H1 (cell line): ENCODE measurements at regions not wholly inside any gene's neighbourhood (a gene's known extent, or its start where the extent isn't known, plus 50 kb on each side); places are given as distances from the start of the nearest gene placed in this dataset.

Experiments
- CTCF ChIA-PET: fragments of 300-600 bp; sonication (Branson Sonifier 250); formaldehyde crosslinking; loops from one replicate; lab custom pipeline; 2021; ENCODE audit not compliant: partially characterized antibody; lab: Charles Lee
- POLR2A ChIA-PET: fragments of 300-600 bp; sonication (Branson Sonifier 250); formaldehyde crosslinking; loops from one replicate; lab custom pipeline; 2021; ENCODE audit warnings: inconsistent platforms; ENCODE audit not compliant: partially characterized antibody; lab: Charles Lee
- DNase-seq, 2 experiments: peaks; one replicate each; pipeline versions ENCODE4 v3.0.0 to v3.0.0-alpha.2; 2010 to 2022; ENCODE audit warnings: low spot score in 2 of 2, low read depth in 1 of 2, mixed read lengths in 1 of 2
- FAIRE-seq: peaks from 2 replicates; lab custom pipeline; 2011; peaks lifted over from hg19 to GRCh38; lab: Jason Lieb, UNC
- H2AFZ ChIP-seq: 2 replicates; pipeline ENCODE4 v1.8.1; 2012; ENCODE audit warnings: low read length, inconsistent platforms
- H2AK5ac ChIP-seq: 2 replicates; pipeline ENCODE4 v1.6.1; 2013; ENCODE audit warnings: low read depth, low read length
- H2BK120ac ChIP-seq: replicated peaks from 2 replicates; pipeline ENCODE3; 2013; ENCODE audit warnings: low read depth, low read length, inconsistent platforms
- H2BK12ac ChIP-seq: 2 replicates; pipeline ENCODE4 v1.6.1; 2013; ENCODE audit warnings: low read depth, low read length
- H2BK15ac ChIP-seq: 2 replicates; pipeline ENCODE4 v1.6.1; 2013; ENCODE audit warnings: low read length
- H2BK20ac ChIP-seq: 2 replicates; pipeline ENCODE4 v1.6.1; 2013; ENCODE audit warnings: low read length
- H2BK5ac ChIP-seq: 2 replicates; pipeline ENCODE4 v1.6.1; 2013; ENCODE audit warnings: low read depth, low read length
- H3K14ac ChIP-seq: 2 replicates; pipeline ENCODE4 v1.6.1; 2013; ENCODE audit warnings: inconsistent platforms; ENCODE audit not compliant: insufficient read length
- H3K18ac ChIP-seq: 2 replicates; pipeline ENCODE4 v1.6.1; 2013; ENCODE audit warnings: low read length; ENCODE audit errors: extremely low read depth
- H3K23ac ChIP-seq: 2 replicates; pipeline ENCODE4 v1.6.1; 2013; ENCODE audit warnings: inconsistent platforms; ENCODE audit not compliant: insufficient read length
- H3K23me2 ChIP-seq: 2 replicates; pipeline ENCODE4 v1.6.1; 2013; ENCODE audit warnings: low read depth, low read length
- H3K27ac ChIP-seq: 2 replicates; pipeline ENCODE4 v1.6.1; 2011; ENCODE audit warnings: low read depth, low read length, inconsistent platforms
- H3K27me3 ChIP-seq, 4 experiments: replicated peaks in 1 of 4; 1 replicate in 1 of 4; 2 replicates in 3 of 4; pipeline versions ENCODE4 v1.6.1 to v1.8.1; 2011 to 2013; ENCODE audit warnings: low read length in 3 of 4, mild to moderate bottlenecking in 3 of 4, inconsistent platforms in 2 of 4, mixed read lengths in 2 of 4, moderate library complexity in 1 of 4; ENCODE audit not compliant: control insufficient read depth in 3 of 4, insufficient read depth in 3 of 4; ENCODE audit errors: extremely low read depth in 1 of 4
- H3K36me3 ChIP-seq, 4 experiments: 2 replicates each; pipeline versions ENCODE4 v1.6.1 to v1.8.1; 2011 to 2013; ENCODE audit warnings: mild to moderate bottlenecking in 4 of 4, low read length in 3 of 4, moderate library complexity in 2 of 4, control low read depth in 1 of 4, inconsistent platforms in 1 of 4; ENCODE audit not compliant: insufficient read depth in 4 of 4, control insufficient read depth in 2 of 4
- H3K4ac ChIP-seq: replicated peaks from 2 replicates; pipeline ENCODE3; 2013; ENCODE audit warnings: low read length, low read depth, mixed read lengths, inconsistent platforms; ENCODE audit not compliant: insufficient read length
- H3K4me1 ChIP-seq, 4 experiments: replicated peaks in 1 of 4; 1 replicate in 1 of 4; 2 replicates in 3 of 4; pipeline versions ENCODE4 v1.6.1 to v1.8.1; 2011 to 2013; ENCODE audit warnings: low read length in 3 of 4, inconsistent platforms in 2 of 4, mixed read lengths in 1 of 4; ENCODE audit not compliant: insufficient read depth in 4 of 4, control insufficient read depth in 3 of 4
- H3K4me2 ChIP-seq, 2 experiments: 2 replicates each; pipeline versions ENCODE4 v1.6.1 to v1.8.1; 2011 to 2013; ENCODE audit warnings: low read depth in 2 of 2, low read length in 2 of 2, control low read depth in 1 of 2, inconsistent platforms in 1 of 2, mild to moderate bottlenecking in 1 of 2; ENCODE audit not compliant: insufficient read depth in 1 of 2
- H3K4me3 ChIP-seq, 4 experiments: fragments of 200-600, 300-600 bp in 1 of 4; sonication (generic), shearing (Covaris generic), sonication (Bioruptor Twin) in 1 of 4; 2 replicates each; pipeline versions ENCODE4 v1.5.1 to v1.8.1; 2011 to 2016; ENCODE audit warnings: low read length in 4 of 4, low read depth in 3 of 4, control low read depth in 2 of 4, inconsistent platforms in 2 of 4, mild to moderate bottlenecking in 2 of 4, mixed read lengths in 1 of 4, moderate library complexity in 1 of 4; ENCODE audit not compliant: insufficient read depth in 2 of 4; ENCODE audit errors: extremely low read depth in 1 of 4
- H3K56ac ChIP-seq: replicated peaks from 2 replicates; pipeline ENCODE3; 2013; ENCODE audit warnings: low read depth, mild to moderate bottlenecking, mixed read lengths, low read length, inconsistent platforms; ENCODE audit not compliant: insufficient read length
- H3K79me1 ChIP-seq: 2 replicates; pipeline ENCODE4 v1.6.1; 2013; ENCODE audit warnings: low read depth, low read length, control low read depth
- H3K79me2 ChIP-seq, 2 experiments: 2 replicates each; pipeline versions ENCODE4 v1.6.1 to v1.8.1; 2012 to 2013; ENCODE audit warnings: low read length in 2 of 2, mild to moderate bottlenecking in 2 of 2, inconsistent platforms in 1 of 2; ENCODE audit not compliant: insufficient read depth in 2 of 2, control insufficient read depth in 1 of 2
- H3K9ac ChIP-seq, 4 experiments: replicated peaks in 1 of 4; 1 replicate in 1 of 4; 2 replicates in 3 of 4; pipeline versions ENCODE4 v1.6.1 to v1.8.1; 2011 to 2013; ENCODE audit warnings: low read depth in 3 of 4, low read length in 3 of 4, control low read depth in 2 of 4, mild to moderate bottlenecking in 2 of 4, moderate library complexity in 2 of 4, inconsistent platforms in 1 of 4; ENCODE audit errors: extremely low read depth in 1 of 4
- H3K9me3 ChIP-seq, 2 experiments: 2 replicates each; pipeline versions ENCODE4 v1.6.1 to v1.8.1; 2012 to 2013; ENCODE audit warnings: mild to moderate bottlenecking in 2 of 2, moderate library complexity in 2 of 2, control low read depth in 1 of 2, inconsistent platforms in 1 of 2, low read depth in 1 of 2, low read length in 1 of 2, mixed read lengths in 1 of 2; ENCODE audit not compliant: insufficient read depth in 2 of 2
- H4K20me1 ChIP-seq, 2 experiments: replicated peaks in 1 of 2; 2 replicates each; pipeline versions ENCODE3 to v1.8.1; 2011 to 2013; ENCODE audit warnings: inconsistent platforms in 2 of 2, low read length in 2 of 2, mild to moderate bottlenecking in 1 of 2; ENCODE audit not compliant: insufficient read depth in 2 of 2, control insufficient read depth in 1 of 2
- H4K5ac ChIP-seq: 2 replicates; pipeline ENCODE4 v1.6.1; 2013; ENCODE audit warnings: low read length, low read depth, mixed read lengths, inconsistent platforms; ENCODE audit not compliant: insufficient read length
- H4K8ac ChIP-seq: 2 replicates; pipeline ENCODE4 v1.8.0; 2013; ENCODE audit warnings: mild to moderate bottlenecking, moderate library complexity, low read length, inconsistent platforms; ENCODE audit not compliant: insufficient read depth; ENCODE audit errors: extremely low read depth
- H4K91ac ChIP-seq: replicated peaks from 2 replicates; pipeline ENCODE3; 2013; ENCODE audit warnings: low read length, mixed read lengths, inconsistent platforms; ENCODE audit not compliant: insufficient read length
- ASH2L ChIP-seq: fragments of 200-600, 300-600 bp; sonication (generic); IDR thresholded peaks from one replicate; pipeline ENCODE4 v1.7.1; 2017; ENCODE audit warnings: low read length
- BRCA1 ChIP-seq: IDR thresholded peaks from 2 replicates; pipeline ENCODE4 v1.6.1; 2012; ENCODE audit warnings: low read depth, low read length, improper control_type of control experiment
- CHD2 ChIP-seq: IDR thresholded peaks from 2 replicates; pipeline ENCODE4 v1.6.1; 2012; ENCODE audit warnings: low read length, improper control_type of control experiment
- CTBP2 ChIP-seq: IDR thresholded peaks from 2 replicates; pipeline ENCODE4 v1.7.0; 2011; ENCODE audit warnings: borderline replicate concordance, mild to moderate bottlenecking, moderate library complexity, mixed read lengths, low read length; ENCODE audit not compliant: insufficient read depth, insufficient read length
- EGR1 ChIP-seq: IDR thresholded peaks from 2 replicates; pipeline ENCODE4 v1.6.1; 2011; ENCODE audit warnings: low read depth, low read length, borderline replicate concordance
- GTF2F1 ChIP-seq: IDR thresholded peaks from 2 replicates; pipeline ENCODE4 v1.6.1; 2012; ENCODE audit warnings: low read depth, low read length, improper control_type of control experiment, borderline replicate concordance
- JUND ChIP-seq: IDR thresholded peaks from 2 replicates; pipeline ENCODE4 v1.6.1; 2011; ENCODE audit warnings: mild to moderate bottlenecking, improper control_type of control experiment, low read length
- KDM1A ChIP-seq: fragments of 200-600, 300-600 bp; sonication (generic); IDR thresholded peaks from 2 replicates; pipeline ENCODE4 v1.7.1; 2016; ENCODE audit warnings: mild to moderate bottlenecking, low read length, borderline replicate concordance
- KDM4A ChIP-seq: IDR thresholded peaks from one replicate; pipeline ENCODE4 v1.7.1; 2012; ENCODE audit warnings: low read depth, mild to moderate bottlenecking, moderate library complexity, low read length, inconsistent platforms; ENCODE audit not compliant: severe bottlenecking
- MAFK ChIP-seq: IDR thresholded peaks from 2 replicates; pipeline ENCODE4 v1.6.1; 2012; ENCODE audit warnings: low read depth, mild to moderate bottlenecking, improper control_type of control experiment, low read length
- NANOG ChIP-seq: IDR thresholded peaks from 2 replicates; pipeline ENCODE4 v1.6.1; 2011; ENCODE audit warnings: low read length, low read depth, mild to moderate bottlenecking, inconsistent platforms; ENCODE audit not compliant: insufficient read depth, poor library complexity, severe bottlenecking
- PHF8 ChIP-seq: fragments of 200-600 bp; sonication (generic); conservative IDR thresholded peaks from 2 replicates; pipeline ENCODE4 v1.7.1; 2012; ENCODE audit warnings: low read depth, mild to moderate bottlenecking, inconsistent platforms, low read length, moderate library complexity
- SP2 ChIP-seq: IDR thresholded peaks from 2 replicates; pipeline ENCODE4 v1.6.1; 2012; ENCODE audit warnings: mild to moderate bottlenecking, low read length, inconsistent platforms
- TBP ChIP-seq: IDR thresholded peaks from 2 replicates; pipeline ENCODE4 v1.6.1; 2011; ENCODE audit warnings: low read depth, low read length, improper control_type of control experiment
- TEAD4 ChIP-seq: IDR thresholded peaks from 2 replicates; pipeline ENCODE4 v1.6.1; 2012; ENCODE audit warnings: low read depth, low read length, inconsistent platforms, mixed read lengths
- ZNF274 ChIP-seq: IDR thresholded peaks from 2 replicates; pipeline ENCODE4 v1.7.0; 2012; ENCODE audit warnings: low read length, borderline replicate concordance; ENCODE audit errors: extremely low read depth
- WGBS, 2 experiments: shearing (Covaris generic) in 1 of 2; methylation state at CpG; one replicate each; pipeline versions ENCODE4 v1.1.6 to v1.1.7; 2013 to 2015; ENCODE audit warnings: low lambda C conversion rate in 2 of 2, mixed read lengths in 2 of 2, inconsistent platforms in 1 of 2, low coverage in 1 of 2, missing lambda C conversion rate in 1 of 2; ENCODE audit not compliant: insufficient replicate concordance in 2 of 2, insufficient coverage in 1 of 2, insufficient read length in 1 of 2; ENCODE audit errors: extremely low coverage in 1 of 2, missing lambda C conversion rate in 1 of 2; 5-methylcytosine and 5-hydroxymethylcytosine counted together

DNA sequence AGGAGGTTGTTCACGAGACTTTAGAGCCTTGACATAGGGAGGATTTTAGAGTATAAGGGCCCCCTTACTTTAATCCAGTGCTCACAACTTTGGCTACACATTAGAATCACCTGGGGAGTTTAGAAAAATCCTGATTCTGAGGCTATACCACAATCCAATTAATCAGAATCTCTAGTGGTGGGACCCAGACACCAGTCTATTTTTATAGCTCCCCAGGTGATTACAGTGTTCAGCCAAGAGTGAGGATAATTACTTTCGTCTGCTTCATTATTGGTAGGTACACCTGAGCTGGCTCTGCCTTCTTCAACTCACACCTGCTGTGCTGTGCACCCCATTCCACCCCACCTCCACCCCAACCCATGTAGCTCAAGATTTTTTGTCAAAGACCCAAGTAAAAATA, 141.3 kb upstream of the EPB41L4A start:
- Histone ChIP-seq H2BK120ac (no peak overlapping the region), H4K5ac (no peak overlapping the region), H2BK20ac (no peak overlapping the region), H2AFZ (no peak overlapping the region), H3K4me1 (no peaks in the 10 kb centered on the region), H4K91ac (no peak overlapping the region), H3K23me2 (no peaks in the 10 kb centered on the region), H3K4me2 (no peak overlapping the region), H3K9ac (no peak overlapping the region), H3K79me1 (no peaks in the 10 kb centered on the region), H2BK12ac (no peak overlapping the region), H3K18ac (no peak overlapping the region), H2BK5ac (no peak overlapping the region), H3K9me3 (peaks cover 20 to 26% of the 10 kb centered on the region in 2 experiments), H2BK15ac (no peak overlapping the region), H3K56ac (no peak overlapping the region), H3K36me3 (no peaks in the 10 kb centered on the region; a peak in 1 of 8 replicates), H2AK5ac (no peak overlapping the region), H3K14ac (no peak overlapping the region), H3K4ac (no peak overlapping the region), H3K23ac (no peak overlapping the region), H3K79me2 (no peaks in the 10 kb centered on the region), H3K27ac (no peak overlapping the region), H3K27me3 (no peaks in the 10 kb centered on the region), H4K20me1 (no peaks in the 10 kb centered on the region), H3K4me3 (no peak overlapping the region), H4K8ac (no peak overlapping the region)
- FAIRE-seq (no peak), DNase-seq (no peak)
- ChIA-PET CTCF (interaction anchor here (0.9 kb wide), 1 partner anchor 8 kb away, joined by 4 read pairs; no protein-coding TSS in a partner anchor), POLR2A (no interaction called here)
- WGBS, 2 experiments: 93% methylated on average over 2 of the region's 2 CpGs; no CpG with 5 or more reads in 1 of the 2 experiments
- TF ChIP-seq JUND: no peak
- TF ChIP-seq NANOG: no peak
- TF ChIP-seq TEAD4: no peak
- TF ChIP-seq ZNF274: no peak
- TF ChIP-seq EGR1: no peak
- no peak for TF ChIP-seq TBP
- no peak for TF ChIP-seq CHD2
- no peak for TF ChIP-seq ASH2L
- TF ChIP-seq BRCA1: no peak
- no peak for TF ChIP-seq KDM4A
- no peak for TF ChIP-seq MAFK
- TF ChIP-seq SP2: no peak
- TF ChIP-seq GTF2F1: no peak
- no peak for TF ChIP-seq KDM1A
- no peak for TF ChIP-seq PHF8
- no peak for TF ChIP-seq CTBP2
